HG02852 (cell line): ENCODE measurements at regions not wholly inside any gene's neighbourhood (a gene's known extent, or its start where the extent isn't known, plus 50 kb on each side); places are given as distances from the start of the nearest gene placed in this dataset.

ENCODE experiments used
- ATAC-seq: cut with Tn5 transposase; IDR thresholded peaks from one replicate; pipeline ENCODE4 v1.9.1; 2021; ENCODE audit warnings: mild to moderate bottlenecking, moderate library complexity; ENCODE audit not compliant: unreplicated experiment

- ATAC-seq = no peak
Measured at GRCh38 chr21:20661745-20662422, 336.3 kb upstream of the NCAM2 start.

GRCh38 chr21:20662514-20662913 is 335.7 kb upstream of the NCAM2 start:
- ATAC-seq = no peak

- ATAC-seq = no peak
Measured at GRCh38 chr21:20667931-20668330, 330.3 kb upstream of the NCAM2 start.

GRCh38 chr21:20685475-20685874 is 312.7 kb upstream of the NCAM2 start:
- ATAC-seq = no peak

- no peak for ATAC-seq
Measured at GRCh38 chr21:20698585-20698984, 299.6 kb upstream of the NCAM2 start.

- no peak for ATAC-seq
Measured at GRCh38 chr21:20701235-20701634, 297.0 kb upstream of the NCAM2 start.

GRCh38 chr21:20703112-20703767 is 295.0 kb upstream of the NCAM2 start:
- no peak for ATAC-seq

GRCh38 chr21:20720623-20721022 is 277.6 kb upstream of the NCAM2 start:
- no peak for ATAC-seq

- ATAC-seq = no peak
Measured at GRCh38 chr21:20721151-20721550, 277.1 kb upstream of the NCAM2 start.

- ATAC-seq = no peak
Measured at GRCh38 chr21:20728691-20729090, 269.5 kb upstream of the NCAM2 start.

GRCh38 chr21:20729376-20729775 is 268.8 kb upstream of the NCAM2 start:
- ATAC-seq = no peak

GRCh38 chr21:20730441-20730840 is 267.8 kb upstream of the NCAM2 start:
- no peak for ATAC-seq

- ATAC-seq = no peak
Measured at GRCh38 chr21:20735257-20735656, 263.0 kb upstream of the NCAM2 start.

GRCh38 chr21:20737227-20737913 is 260.8 kb upstream of the NCAM2 start:
- ATAC-seq = no peak

- ATAC-seq = no peak
Measured at GRCh38 chr21:20739421-20739820, 258.8 kb upstream of the NCAM2 start.

- ATAC-seq = no peak
Measured at GRCh38 chr21:20741445-20741844, 256.8 kb upstream of the NCAM2 start.

GRCh38 chr21:20760221-20760620 is 238.0 kb upstream of the NCAM2 start:
- no peak for ATAC-seq

GRCh38 chr21:20774737-20775136 is 223.5 kb upstream of the NCAM2 start:
- ATAC-seq = no peak

- no peak for ATAC-seq
Measured at GRCh38 chr21:20779321-20779720, 218.9 kb upstream of the NCAM2 start.

GRCh38 chr21:20783611-20784010 is 214.6 kb upstream of the NCAM2 start:
- no peak for ATAC-seq

GRCh38 chr21:20789729-20790500 is 208.3 kb upstream of the NCAM2 start:
- ATAC-seq = no peak
